AG08396 (cell line): ENCODE measurements at regions not wholly inside any gene's neighbourhood (a gene's known extent, or its start where the extent isn't known, plus 50 kb on each side); places are given as distances from the start of the nearest gene placed in this dataset.
A peak's percentile ranks its signal among the peaks of the same experiment; 100 is the strongest.

ENCODE experiments used
- DNase-seq: peaks from one replicate; pipeline ENCODE4 v3.0.0; 2012; ENCODE audit warnings: low spot score, mixed read lengths

DNA sequence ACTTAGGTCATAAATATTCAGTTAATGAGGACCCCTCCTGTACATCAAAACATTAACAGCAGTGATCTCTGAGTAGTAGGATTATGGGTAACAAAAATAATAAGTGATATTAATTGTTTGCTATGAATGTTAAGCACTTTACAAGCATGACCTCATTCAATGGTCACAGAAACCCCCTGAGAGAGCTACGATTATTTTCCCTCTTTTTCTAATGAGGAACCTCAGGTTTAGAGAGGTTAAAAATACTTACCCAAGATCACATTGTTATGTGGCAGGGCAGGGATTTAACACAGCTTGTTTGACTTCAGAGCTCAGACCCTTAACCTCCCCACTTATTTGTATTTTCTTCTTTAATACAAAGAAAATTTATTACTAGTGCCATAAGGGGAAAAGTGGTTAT lies 228.2 kb downstream of the TBL1XR1 start:
- DNase-seq = no peak

DNA sequence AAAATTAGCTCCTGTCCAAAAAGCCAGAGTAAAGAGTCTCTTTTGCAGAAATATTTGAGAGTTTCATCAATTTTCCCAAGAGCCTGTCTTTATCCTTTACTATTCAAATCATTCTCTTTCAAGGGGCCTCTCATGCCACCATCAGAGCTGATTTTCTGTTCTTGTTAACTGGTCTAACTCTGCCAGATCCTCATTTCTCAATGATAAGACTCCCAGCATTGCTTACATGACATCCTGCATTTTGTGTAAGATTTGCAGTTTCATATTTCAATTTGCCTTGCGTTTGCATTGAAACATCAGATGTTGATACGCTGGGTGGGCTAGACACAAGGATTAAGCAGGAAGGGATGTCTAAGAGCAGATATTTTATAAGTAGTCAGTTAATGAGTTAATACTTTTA lies 228.7 kb downstream of the TBL1XR1 start:
- DNase-seq = no peak

DNA sequence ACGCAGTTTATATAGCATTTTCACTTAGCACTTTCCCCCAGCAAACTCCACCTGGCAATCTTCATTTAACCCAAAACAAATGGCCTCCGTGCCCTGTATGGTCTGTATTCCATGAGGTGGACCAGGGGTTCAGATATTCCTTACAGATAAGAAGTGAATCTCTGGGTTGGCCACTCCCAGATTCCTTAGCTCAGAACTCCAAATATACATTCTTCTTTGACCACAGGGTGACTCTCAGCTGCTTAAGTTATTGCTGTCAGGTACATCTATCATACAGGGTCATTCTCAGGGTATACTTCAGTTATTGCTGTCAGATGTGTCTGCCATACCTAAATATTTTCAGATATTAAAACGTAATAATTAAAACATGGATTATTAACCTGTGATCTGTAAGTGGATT lies 229.8 kb downstream of the TBL1XR1 start:
- no peak for DNase-seq

DNA sequence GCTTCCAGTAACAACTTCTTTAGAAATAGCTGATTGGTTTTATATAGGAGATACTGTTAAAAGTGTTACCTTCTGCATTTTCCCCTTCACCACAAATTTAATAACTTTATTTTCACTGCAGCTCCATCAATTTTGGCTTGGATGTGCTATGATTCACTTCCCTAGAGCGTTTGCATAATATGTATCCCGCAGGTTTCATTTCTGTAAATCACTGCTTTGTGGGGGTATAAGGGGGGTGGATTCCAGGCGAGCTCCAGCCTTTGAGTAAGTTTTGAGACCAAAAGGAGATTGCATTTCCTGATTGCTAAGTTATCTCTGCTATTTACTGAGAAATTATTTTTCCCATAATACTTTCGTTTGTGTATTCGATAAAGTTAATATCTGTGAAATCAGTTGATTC lies 232.6 kb downstream of the TBL1XR1 start:
- DNase-seq = no peak

DNA sequence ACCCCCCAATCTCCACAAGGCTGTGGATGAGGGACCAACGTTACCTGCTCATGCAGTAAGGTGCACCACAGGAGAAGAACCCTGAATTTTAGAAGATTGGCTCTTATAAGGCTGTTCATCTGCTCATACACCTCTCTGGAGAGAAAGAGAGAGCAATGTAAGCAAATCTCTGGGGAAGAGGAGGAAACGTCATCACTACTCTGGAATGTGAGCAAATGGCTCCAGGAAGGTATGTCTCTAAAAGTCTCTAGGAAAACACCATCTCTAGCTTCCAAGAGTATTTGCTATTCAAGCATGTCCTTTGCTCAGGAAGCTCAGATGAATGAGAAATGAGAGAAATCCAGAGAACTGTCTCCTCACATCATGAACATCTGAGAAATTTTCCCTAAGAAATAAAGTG lies 235.4 kb downstream of the TBL1XR1 start:
- no peak for DNase-seq

DNA sequence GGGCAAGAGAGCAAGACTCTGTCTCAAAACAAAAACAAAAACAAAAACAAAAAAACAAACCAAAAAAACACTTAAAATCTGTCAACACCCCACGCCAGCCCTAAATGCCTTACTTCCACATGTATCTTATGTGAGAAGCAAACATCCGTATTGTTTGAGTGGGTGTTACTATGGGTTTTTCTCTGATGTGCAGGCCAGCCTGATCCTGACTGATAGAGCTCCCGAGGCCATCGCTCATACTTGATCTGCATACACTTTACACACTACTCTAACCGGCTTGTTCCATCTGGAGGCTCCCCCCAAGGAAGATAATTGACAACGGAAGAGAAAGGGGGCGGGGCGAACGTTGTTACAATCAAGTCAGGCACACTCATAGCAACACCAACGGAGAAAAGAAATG lies 237.4 kb downstream of the TBL1XR1 start:
- DNase-seq = no peak

DNA sequence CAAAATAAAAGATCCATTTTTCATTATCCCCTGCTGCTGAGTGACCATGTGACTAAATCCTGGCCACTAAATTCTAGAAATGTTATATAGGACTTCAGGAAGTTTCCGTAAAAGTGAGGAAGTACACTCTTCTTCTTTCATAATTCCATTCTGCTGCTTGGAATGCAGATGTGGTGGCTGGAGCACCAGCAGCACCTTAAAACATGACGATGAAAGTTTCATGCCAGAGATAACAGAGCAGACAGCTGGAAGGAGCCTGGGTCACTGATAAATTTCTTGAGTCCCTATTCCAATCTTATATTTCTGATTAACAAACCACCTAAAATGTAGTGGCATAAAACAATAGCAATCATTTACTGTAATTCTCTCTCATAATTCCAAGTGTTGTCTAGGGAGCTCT lies 238.7 kb downstream of the TBL1XR1 start:
- DNase-seq = no peak

DNA sequence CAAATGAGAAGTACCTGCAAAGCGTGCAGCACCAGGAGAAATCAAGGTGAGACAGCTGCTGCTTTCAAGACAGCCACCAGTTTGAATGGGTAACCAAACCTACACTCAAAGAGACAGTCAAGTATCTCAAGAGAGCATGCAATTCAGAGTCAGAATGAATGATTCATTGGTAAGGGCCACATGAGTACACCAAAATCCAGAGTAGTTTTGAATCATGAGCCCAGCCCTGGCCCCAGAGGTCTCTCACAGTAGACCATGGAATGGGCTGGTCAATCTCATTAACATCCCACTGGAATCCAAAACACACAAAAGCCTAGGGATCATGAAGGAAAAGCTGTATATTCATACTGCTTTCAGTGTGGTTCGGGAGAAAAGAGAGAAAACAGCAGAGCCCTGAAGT lies 242.8 kb downstream of the TBL1XR1 start:
- no peak for DNase-seq

DNA sequence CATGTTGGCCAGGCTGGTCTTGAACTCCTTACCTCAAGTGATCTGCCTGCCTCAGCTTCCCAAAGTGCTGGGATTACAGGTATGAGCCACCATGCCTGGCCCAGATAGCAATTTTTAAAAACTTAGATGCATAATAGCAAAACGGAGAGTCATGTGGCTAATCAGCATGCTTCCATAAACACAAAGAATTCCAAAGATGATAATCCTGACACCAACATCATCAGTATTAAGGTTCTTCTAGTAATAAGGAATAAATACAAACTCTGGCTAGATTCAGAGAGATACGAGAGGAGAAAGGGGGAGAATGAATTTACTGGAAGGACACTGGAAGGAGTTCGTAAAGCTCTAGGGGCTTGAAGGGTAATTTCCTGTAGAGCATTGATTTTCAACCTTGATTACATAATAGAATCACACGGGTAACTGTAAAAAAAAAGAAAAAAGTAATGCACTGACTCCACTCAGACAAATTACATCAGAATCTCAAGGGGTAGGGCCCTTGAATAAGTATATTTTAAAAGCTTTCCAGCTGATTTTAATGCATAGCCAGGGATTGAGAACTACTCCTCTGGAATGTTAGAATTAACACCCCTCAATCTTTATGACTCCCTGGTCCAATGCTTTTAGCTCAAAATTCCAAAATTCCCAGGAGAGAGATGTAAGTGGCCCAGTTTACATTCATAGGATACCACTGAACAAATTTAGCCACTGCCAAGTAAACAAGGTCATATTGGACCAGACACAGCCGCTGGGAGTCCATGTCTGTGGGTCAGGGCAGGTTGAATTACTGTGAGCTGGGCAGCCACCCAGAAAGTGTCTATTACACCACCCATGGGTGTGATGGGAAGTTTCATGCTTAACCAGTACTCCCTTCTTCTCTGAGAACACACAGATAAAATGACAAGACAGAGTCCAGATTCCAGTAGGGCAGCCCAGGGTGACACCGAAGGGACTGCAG lies 243.9 kb downstream of the TBL1XR1 start:
- peak; percentile 69 for DNase-seq

DNA sequence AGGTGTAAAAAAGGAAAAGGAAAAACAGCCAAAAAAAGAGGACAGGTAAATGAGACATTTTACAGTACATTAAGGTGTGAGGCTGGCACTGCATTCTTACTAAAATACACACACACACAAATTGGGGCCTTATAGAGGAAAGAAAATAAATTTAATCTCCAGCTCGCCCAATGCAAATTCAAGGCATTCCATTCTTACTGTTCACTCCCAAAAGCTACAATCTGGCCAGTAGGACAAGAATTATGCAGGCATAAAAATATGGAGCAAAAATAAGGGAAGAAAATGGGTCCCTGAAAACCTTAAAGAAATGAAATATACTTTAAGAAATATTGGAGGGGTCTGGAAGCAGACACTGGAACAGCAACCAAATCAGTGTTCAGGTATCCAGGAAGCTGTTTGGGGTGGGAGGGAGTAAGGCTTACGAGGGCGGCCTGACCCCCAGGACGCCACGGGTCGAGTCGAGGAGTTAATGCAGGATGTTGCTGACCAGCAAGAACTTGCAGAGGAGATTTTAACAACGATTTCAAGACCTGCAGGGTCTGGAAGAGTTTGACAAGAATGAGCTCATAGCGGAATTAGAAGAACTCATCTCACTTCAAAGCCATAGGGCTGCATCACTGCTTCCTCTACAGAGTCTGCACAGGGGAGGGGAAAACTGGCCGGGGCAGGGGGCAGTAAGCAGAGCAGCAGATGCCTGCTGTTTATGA lies 245.5 kb downstream of the TBL1XR1 start:
- DNase-seq = no peak

DNA sequence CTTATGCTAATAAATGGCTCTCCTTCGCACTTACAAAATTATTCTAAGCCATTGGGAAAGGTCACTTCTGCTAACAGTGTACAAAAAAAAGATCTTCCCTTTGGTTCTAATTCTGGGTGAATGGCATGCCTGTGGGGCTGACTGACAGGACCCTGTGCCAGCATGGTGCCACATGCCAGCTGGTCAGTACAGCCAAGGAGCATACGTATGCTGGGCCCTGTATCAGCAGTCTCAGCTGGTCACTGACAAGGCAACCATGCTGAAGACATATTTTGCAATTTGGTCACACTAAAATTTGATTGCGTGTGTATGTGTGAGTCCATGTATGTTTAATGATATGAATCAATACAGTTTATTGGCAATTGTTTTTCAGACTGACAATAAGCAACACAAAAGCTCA lies 246.1 kb downstream of the TBL1XR1 start:
- DNase-seq = no peak

DNA sequence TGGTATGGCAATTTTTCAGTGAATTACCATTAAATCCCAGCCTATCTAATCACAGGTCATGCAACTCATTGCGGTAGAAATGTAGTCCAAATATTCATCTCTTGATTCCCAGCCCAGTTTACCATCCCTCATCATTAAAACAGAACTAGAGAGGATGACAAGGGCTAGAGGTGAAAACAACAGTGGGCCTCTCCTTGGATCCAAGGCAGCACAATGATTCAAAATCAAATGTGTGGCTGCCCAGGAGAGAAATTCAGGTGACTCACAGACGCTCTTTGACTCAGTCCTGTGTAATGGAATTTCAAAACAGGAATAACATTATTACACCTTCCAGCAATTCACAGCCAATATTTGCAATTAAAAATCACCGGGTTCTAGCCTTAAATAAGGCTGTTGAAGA lies 246.5 kb downstream of the TBL1XR1 start:
- peak; percentile 8 for DNase-seq

DNA sequence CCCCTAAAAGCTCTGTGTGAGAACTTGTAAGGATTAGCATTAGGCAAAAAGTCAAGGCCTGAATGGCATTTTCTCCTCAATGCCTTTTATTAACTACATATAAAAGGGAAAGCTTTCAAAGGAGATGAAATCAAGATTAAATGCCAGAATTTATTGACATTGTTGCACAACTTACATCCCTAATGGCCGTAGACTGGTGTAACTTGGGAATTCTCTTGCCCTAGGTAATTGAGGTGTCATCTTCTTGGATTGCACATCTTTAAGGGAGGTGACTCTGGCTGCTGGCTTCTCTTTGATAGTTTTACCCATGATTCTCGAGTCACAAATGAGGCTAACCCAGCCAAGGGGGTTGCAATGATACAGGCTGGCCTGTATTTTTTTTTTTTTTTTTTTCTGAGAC lies 249.1 kb downstream of the TBL1XR1 start:
- no peak for DNase-seq

DNA sequence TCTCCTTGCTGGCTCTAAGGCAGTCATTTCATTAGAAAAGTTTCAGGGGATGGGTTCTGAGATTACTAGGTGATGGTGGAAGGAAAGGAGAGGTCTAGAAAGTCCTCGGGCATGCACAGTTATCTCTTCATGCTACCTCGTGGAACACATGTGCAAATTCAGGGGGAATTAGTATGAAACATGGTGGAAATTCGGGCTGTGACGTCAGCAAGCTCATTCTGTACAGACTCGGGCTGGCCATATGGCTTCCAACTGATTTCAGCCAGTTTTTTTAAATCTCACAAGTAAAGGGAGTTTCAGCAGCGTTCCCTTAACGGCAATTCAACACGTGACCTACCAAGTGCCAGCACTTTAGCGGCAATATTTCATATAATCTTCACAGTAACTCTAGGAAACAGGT lies 251.1 kb downstream of the TBL1XR1 start:
- no peak for DNase-seq

DNA sequence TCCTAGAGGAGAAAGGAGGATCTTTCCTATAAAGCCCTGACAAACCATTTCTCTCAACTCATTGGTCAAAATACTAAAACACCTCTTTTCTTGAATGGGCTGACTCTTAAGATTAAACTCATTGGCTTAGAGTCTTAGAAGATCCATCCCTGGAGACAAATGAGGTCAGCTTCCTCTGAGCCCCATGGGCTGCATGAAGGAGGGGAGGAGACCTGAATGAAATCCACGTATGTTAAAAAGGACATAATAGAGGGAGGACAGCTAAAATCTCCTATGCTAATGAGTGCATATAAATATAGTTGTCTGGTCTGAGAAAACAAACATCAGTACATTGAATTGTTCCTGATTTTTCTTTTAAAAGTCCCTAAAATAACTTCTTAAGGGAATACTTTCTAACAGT lies 255.0 kb downstream of the TBL1XR1 start:
- DNase-seq = no peak

DNA sequence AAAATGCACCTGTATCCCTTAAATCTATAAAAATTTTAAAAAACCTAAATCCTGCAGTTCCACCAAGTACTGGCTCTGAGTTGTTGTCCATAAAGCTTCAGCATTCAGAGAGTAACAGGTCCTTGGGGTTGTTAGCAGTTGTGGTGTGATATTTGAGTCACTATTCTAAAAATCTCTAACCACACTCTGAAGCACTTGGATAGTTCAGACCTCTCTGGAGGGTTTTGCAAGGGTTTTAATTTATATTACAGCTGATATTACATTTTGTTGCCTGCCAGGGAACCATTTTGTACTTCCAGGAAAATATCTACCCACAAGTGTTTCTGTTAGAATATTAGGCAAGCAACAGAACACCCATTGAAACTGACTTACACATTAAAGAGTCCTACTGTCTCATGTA lies 255.6 kb downstream of the TBL1XR1 start:
- no peak for DNase-seq

DNA sequence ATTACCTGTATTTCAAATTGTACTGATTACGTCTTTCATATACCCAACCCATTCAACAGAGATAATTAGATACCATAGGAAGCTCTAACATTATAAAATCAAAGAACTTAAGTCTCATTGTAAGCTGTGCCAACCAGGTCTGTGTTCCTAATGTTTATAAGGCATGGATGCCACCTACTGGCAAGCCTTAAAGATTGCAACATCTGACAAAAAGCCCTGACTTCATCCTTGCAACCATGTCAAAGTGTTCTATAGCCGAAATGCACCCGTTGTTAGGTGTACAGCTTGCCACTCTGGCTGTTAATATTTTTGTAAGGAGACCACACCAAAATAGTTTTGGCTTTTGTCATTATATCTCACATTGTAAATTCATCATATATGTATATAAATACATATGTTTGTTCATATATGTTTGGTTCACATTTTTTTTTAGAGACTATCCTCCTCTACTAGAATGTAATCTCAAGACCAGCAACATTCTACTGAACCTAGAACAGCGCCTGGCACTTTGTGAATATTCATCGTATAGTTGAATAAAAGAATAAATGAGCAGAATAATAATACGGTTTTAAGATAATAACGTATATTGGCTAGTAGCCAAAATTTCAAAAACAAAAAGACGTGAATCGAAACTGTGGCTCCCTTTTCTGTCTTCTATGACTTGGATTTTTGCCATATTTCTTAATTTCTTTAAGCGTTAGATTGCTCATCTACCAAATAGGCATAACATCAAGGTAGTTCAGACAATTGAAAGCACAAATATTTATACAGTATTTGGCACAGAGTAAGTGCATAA lies 258.1 kb downstream of the TBL1XR1 start:
- peak; percentile 55 for DNase-seq

DNA sequence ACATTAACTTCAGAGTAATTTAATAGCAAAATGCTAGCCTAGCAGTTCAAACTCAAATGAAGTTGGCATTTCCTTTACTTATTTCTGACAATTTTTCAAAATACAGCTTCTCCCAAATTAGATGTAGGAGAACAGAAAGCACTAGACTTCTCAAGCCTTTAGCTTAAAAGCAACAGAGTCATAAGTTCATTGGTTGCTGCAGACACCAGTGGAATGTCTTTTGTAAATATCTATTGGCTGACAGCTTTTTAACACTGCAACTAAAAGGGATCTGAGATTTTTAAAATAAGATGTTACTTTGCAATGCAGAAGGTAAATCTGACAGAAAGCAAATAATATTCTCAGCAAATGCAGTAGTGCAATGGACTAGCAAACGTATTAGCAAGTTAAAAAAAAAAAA lies 259.3 kb downstream of the TBL1XR1 start:
- no peak for DNase-seq

DNA sequence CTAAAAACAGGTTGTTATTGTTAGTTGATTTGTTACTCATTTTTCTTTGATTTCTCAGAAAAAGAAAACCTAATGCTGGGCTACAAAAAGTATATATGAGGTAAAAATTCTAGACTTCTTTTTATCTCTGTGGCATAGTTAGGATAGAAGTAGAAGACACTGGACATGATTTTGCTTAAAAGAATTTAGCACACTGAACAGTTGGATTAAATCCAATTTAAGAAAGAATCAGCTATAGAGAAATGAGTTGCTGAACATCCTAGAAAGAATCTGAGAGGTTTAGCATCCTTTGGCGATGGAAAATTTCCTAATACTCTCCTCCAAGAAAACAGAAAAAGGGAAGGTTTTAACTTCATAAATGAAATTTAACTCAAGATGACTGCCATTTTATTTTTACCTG lies 259.7 kb downstream of the TBL1XR1 start:
- DNase-seq = no peak

DNA sequence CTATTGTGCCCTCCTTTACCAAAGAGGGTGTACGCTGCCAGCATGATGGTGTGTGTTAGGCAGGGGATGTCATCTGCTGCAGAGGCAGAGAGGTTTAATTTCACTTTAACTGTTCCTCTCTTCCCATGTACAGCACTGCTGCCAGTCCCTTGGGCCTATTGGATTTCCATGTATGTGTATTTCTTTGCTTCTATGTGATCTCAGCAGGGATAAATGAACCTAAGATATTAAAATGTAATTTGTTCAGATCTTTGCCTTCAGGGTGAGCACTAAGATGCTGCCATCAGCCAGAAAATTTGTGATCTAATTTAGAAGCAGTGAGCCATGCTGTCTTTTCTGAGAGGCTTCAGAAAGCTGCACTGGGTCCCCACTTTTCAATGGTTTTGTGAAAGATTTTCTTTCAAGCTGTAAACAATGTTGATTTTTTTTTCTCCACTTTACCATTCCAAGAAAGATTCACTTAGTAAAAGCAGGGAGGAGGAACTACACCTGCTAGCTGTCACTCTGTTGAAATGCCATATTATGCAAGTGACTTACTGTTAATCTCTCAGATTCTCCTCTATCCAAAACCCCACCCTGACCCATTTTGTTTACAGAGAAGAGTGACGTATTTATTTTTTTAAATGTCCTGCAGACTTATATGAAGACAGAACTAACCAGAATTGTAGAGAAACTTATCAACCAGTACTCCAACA lies 261.9 kb downstream of the TBL1XR1 start:
- DNase-seq = no peak

DNA sequence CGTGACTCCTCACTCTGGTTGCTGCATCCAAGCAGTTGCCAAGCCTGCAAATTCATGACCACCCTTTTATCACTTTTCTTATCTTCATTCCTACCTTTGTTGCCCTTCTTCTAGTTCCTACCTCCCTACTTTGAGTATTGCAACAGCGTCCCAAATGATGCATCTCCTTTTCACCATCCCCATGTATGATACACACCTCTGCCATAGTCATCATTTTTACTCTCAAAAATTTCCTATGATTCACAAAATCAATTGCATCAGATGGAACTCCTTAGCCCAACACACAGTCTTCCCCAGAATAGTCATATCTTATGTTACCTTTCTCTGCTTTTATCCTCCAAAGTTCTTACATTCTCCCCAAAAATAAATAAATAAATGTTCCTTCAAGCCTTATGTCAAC lies 262.6 kb downstream of the TBL1XR1 start:
- DNase-seq = no peak

DNA sequence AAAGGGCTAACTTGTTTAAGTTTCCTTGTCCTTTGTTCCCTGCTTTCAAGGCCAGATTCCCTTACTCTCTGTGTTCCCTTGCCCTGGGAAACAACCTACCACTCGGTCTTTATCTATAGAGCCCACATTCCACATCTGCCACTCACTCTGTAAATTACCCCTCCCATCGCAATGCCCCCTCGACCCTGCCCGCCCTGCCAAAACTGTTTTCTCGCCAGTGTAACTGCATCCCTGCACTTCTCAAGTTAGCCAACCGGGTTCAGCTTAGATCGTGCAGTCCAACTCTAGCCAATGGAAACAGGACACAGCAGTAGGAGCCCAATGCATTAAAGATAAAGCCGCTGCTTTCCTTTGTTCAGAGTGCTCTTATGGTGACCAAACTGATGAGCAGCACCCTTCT lies 263.6 kb downstream of the TBL1XR1 start:
- DNase-seq = no peak
